Activated CD8-positive, alpha-beta T cell treated with anti-CD3 and anti-CD28 coated beads, Interleukin-2, amount 10 ng/mL, durations not matched to agents 7 days and 5 days (primary cell): ENCODE measurements at regions not wholly inside any gene's neighbourhood (a gene's known extent, or its start where the extent isn't known, plus 50 kb on each side); places are given as distances from the start of the nearest gene placed in this dataset.

Experiments used
- ATAC-seq: fragments of 150-1000 bp; cut with Tn5 transposase; one replicate; pipeline ENCODE4 v1.10.0; 2021; ENCODE audit warnings: moderate library complexity
- CTCF ChIA-PET: fragments of 350-600 bp; sonication (Branson Sonifier 250); formaldehyde crosslinking; loops from one replicate; lab custom pipeline; 2021; ENCODE audit warnings: antibody characterized with exemption; lab: Charles Lee
- POLR2A ChIA-PET: fragments of 350-600 bp; sonication (Branson Sonifier 250); formaldehyde crosslinking; loops from one replicate; lab custom pipeline; 2021; ENCODE audit warnings: antibody characterized with exemption; lab: Charles Lee
- DNase-seq: peaks from one replicate; pipeline ENCODE4 v3.0.0-alpha.2; 2020
- H3K27ac Mint-ChIP-seq: one replicate; pipeline ENCODE4 v1.8.0; 2021; ENCODE audit warnings: mild to moderate bottlenecking, mixed read lengths
- H3K27me3 Mint-ChIP-seq: one replicate; pipeline ENCODE4 v1.8.0; 2021; ENCODE audit warnings: low read depth, mixed read lengths
- H3K36me3 Mint-ChIP-seq: one replicate; pipeline ENCODE4 v1.8.0; 2021; ENCODE audit warnings: low read depth, mixed read lengths
- H3K4me1 Mint-ChIP-seq: one replicate; pipeline ENCODE4 v1.8.0; 2021; ENCODE audit warnings: low read depth, mixed read lengths
- H3K4me3 Mint-ChIP-seq: one replicate; pipeline ENCODE4 v1.8.0; 2021; ENCODE audit warnings: mild to moderate bottlenecking, mixed read lengths
- H3K9me3 Mint-ChIP-seq: one replicate; pipeline ENCODE4 v1.8.0; 2022; ENCODE audit warnings: mixed read lengths; ENCODE audit not compliant: insufficient read depth

GRCh38 chr15:93219859-93220420 is 130.9 kb upstream of the RGMA start:
- H3K27ac Mint-ChIP-seq: no peak overlapping the region
- no peak overlapping the region for H3K4me3 Mint-ChIP-seq
- no peak for DNase-seq
- H3K9me3 Mint-ChIP-seq: no peaks in the 10 kb centered on the region
- ATAC-seq: no peak
- no peaks in the 10 kb centered on the region for H3K36me3 Mint-ChIP-seq
- CTCF ChIA-PET: no interaction called here
- H3K4me1 Mint-ChIP-seq: no peaks in the 10 kb centered on the region
- POLR2A ChIA-PET: no interaction called here
- H3K27me3 Mint-ChIP-seq: peaks cover 12% of the 10 kb centered on the region

GRCh38 chr15:93217343-93217742 is 128.3 kb upstream of the RGMA start:
- no peak overlapping the region for H3K4me3 Mint-ChIP-seq
- no peaks in the 10 kb centered on the region for H3K4me1 Mint-ChIP-seq
- no peak for ATAC-seq
- ChIA-PET CTCF (no interaction called here), POLR2A (no interaction called here)
- H3K36me3 Mint-ChIP-seq: no peaks in the 10 kb centered on the region
- DNase-seq: no peak
- peaks cover 5% of the 10 kb centered on the region for H3K27me3 Mint-ChIP-seq
- H3K27ac Mint-ChIP-seq: no peak overlapping the region
- H3K9me3 Mint-ChIP-seq: no peaks in the 10 kb centered on the region

GRCh38 chr15:93214106-93214505 is 125.1 kb upstream of the RGMA start:
- Mint-ChIP-seq H3K4me1 (no peaks in the 10 kb centered on the region), H3K4me3 (no peak overlapping the region), H3K36me3 (no peaks in the 10 kb centered on the region), H3K9me3 (no peaks in the 10 kb centered on the region), H3K27me3 (peaks cover under 1% of the 10 kb centered on the region), H3K27ac (no peak overlapping the region)
- DNase-seq (no peak), ATAC-seq (no peak)
- POLR2A ChIA-PET: no interaction called here
- CTCF ChIA-PET: no interaction called here

GRCh38 chr15:93213281-93213680 is 124.3 kb upstream of the RGMA start:
- H3K27me3 Mint-ChIP-seq: peaks cover 2% of the 10 kb centered on the region
- no peaks in the 10 kb centered on the region for H3K4me1 Mint-ChIP-seq
- ChIA-PET POLR2A (no interaction called here), CTCF (no interaction called here)
- no peaks in the 10 kb centered on the region for H3K9me3 Mint-ChIP-seq
- H3K36me3 Mint-ChIP-seq: no peaks in the 10 kb centered on the region
- ATAC-seq (no peak), DNase-seq (no peak)
- no peak overlapping the region for H3K27ac Mint-ChIP-seq
- no peak overlapping the region for H3K4me3 Mint-ChIP-seq

- Mint-ChIP-seq H3K9me3 (no peaks in the 10 kb centered on the region), H3K27ac (no peak overlapping the region), H3K4me3 (no peak overlapping the region), H3K4me1 (no peaks in the 10 kb centered on the region), H3K36me3 (no peaks in the 10 kb centered on the region), H3K27me3 (peaks cover 2% of the 10 kb centered on the region)
- CTCF ChIA-PET: no interaction called here
- ATAC-seq: no peak
- POLR2A ChIA-PET: no interaction called here
- no peak for DNase-seq
Observed at GRCh38 chr15:93212578-93212977, 123.6 kb upstream of the RGMA start.

GRCh38 chr15:93210995-93211394 is 122.0 kb upstream of the RGMA start:
- no peaks in the 10 kb centered on the region for H3K4me1 Mint-ChIP-seq
- H3K27ac Mint-ChIP-seq: no peak overlapping the region
- CTCF ChIA-PET: no interaction called here
- H3K4me3 Mint-ChIP-seq: no peak overlapping the region
- peaks cover 2% of the 10 kb centered on the region for H3K27me3 Mint-ChIP-seq
- H3K36me3 Mint-ChIP-seq: no peaks in the 10 kb centered on the region
- DNase-seq: no peak
- no peak for ATAC-seq
- H3K9me3 Mint-ChIP-seq: no peaks in the 10 kb centered on the region
- POLR2A ChIA-PET: no interaction called here

GRCh38 chr15:93209690-93210445 is 120.9 kb upstream of the RGMA start:
- H3K4me1 Mint-ChIP-seq: no peaks in the 10 kb centered on the region
- DNase-seq (no peak), ATAC-seq (no peak)
- no peak overlapping the region for H3K4me3 Mint-ChIP-seq
- no peaks in the 10 kb centered on the region for H3K9me3 Mint-ChIP-seq
- no peak overlapping the region for H3K27ac Mint-ChIP-seq
- ChIA-PET CTCF (no interaction called here), POLR2A (no interaction called here)
- no peaks in the 10 kb centered on the region for H3K36me3 Mint-ChIP-seq
- H3K27me3 Mint-ChIP-seq: peaks cover 2% of the 10 kb centered on the region

GRCh38 chr15:93206893-93207292 is 117.9 kb upstream of the RGMA start:
- peaks cover 4% of the 10 kb centered on the region for H3K27me3 Mint-ChIP-seq
- ChIA-PET CTCF (no interaction called here), POLR2A (no interaction called here)
- ATAC-seq: no peak
- H3K4me1 Mint-ChIP-seq: no peaks in the 10 kb centered on the region
- no peak for DNase-seq
- no peaks in the 10 kb centered on the region for H3K9me3 Mint-ChIP-seq
- H3K36me3 Mint-ChIP-seq: no peaks in the 10 kb centered on the region
- H3K27ac Mint-ChIP-seq: no peak overlapping the region
- no peak overlapping the region for H3K4me3 Mint-ChIP-seq

GRCh38 chr15:93205413-93205812 is 116.4 kb upstream of the RGMA start:
- H3K4me1 Mint-ChIP-seq: no peaks in the 10 kb centered on the region
- H3K9me3 Mint-ChIP-seq: no peaks in the 10 kb centered on the region
- H3K27ac Mint-ChIP-seq: no peak overlapping the region
- ATAC-seq: no peak
- peaks cover 4% of the 10 kb centered on the region for H3K27me3 Mint-ChIP-seq
- H3K4me3 Mint-ChIP-seq: no peak overlapping the region
- H3K36me3 Mint-ChIP-seq: no peaks in the 10 kb centered on the region
- no peak for DNase-seq
- ChIA-PET CTCF (no interaction called here), POLR2A (no interaction called here)

GRCh38 chr15:93203036-93203435 is 114.0 kb upstream of the RGMA start:
- no peaks in the 10 kb centered on the region for H3K36me3 Mint-ChIP-seq
- ATAC-seq: no peak
- POLR2A ChIA-PET: no interaction called here
- CTCF ChIA-PET: no interaction called here
- DNase-seq: no peak
- no peak overlapping the region for H3K4me3 Mint-ChIP-seq
- no peaks in the 10 kb centered on the region for H3K4me1 Mint-ChIP-seq
- H3K9me3 Mint-ChIP-seq: no peaks in the 10 kb centered on the region
- H3K27ac Mint-ChIP-seq: no peak overlapping the region
- peaks cover 2% of the 10 kb centered on the region for H3K27me3 Mint-ChIP-seq

GRCh38 chr15:93202405-93202804 is 113.4 kb upstream of the RGMA start:
- no peak for ATAC-seq
- POLR2A ChIA-PET: no interaction called here
- Mint-ChIP-seq H3K27ac (no peak overlapping the region), H3K36me3 (no peaks in the 10 kb centered on the region), H3K4me1 (no peaks in the 10 kb centered on the region), H3K27me3 (peaks cover 2% of the 10 kb centered on the region), H3K4me3 (no peak overlapping the region), H3K9me3 (no peaks in the 10 kb centered on the region)
- no peak for DNase-seq
- CTCF ChIA-PET: no interaction called here

GRCh38 chr15:93201940-93202339 is 112.9 kb upstream of the RGMA start:
- CTCF ChIA-PET: no interaction called here

GRCh38 chr15:93200837-93201226 is 111.8 kb upstream of the RGMA start:
- Mint-ChIP-seq H3K4me3 (no peak overlapping the region), H3K36me3 (no peaks in the 10 kb centered on the region), H3K9me3 (no peaks in the 10 kb centered on the region), H3K27ac (no peak overlapping the region), H3K4me1 (no peaks in the 10 kb centered on the region), H3K27me3 (peaks cover 4% of the 10 kb centered on the region)
- DNase-seq (no peak), ATAC-seq (no peak)
- CTCF ChIA-PET: no interaction called here
- POLR2A ChIA-PET: no interaction called here

More at GRCh38 chr15:93201940-93202339, 112.9 kb upstream of the RGMA start:
- Mint-ChIP-seq H3K4me3 (no peak overlapping the region), H3K36me3 (no peaks in the 10 kb centered on the region), H3K27ac (no peak overlapping the region), H3K9me3 (no peaks in the 10 kb centered on the region), H3K27me3 (peaks cover 2% of the 10 kb centered on the region), H3K4me1 (no peaks in the 10 kb centered on the region)
- DNase-seq: no peak
- POLR2A ChIA-PET: no interaction called here
- ATAC-seq: no peak
